Omental fat pad (tissue), 3 donors: ENCODE measurements at regions not wholly inside any gene's neighbourhood (a gene's known extent, or its start where the extent isn't known, plus 50 kb on each side); places are given as distances from the start of the nearest gene placed in this dataset.

Source experiments
- ATAC-seq: fragments of 150-250 bp; one replicate; pipeline ENCODE4 v1.9.1; 2016; ENCODE audit warnings: mild to moderate bottlenecking, moderate library complexity; ENCODE audit not compliant: low FRiP score
- DNase-seq: peaks from one replicate; pipeline ENCODE4 v3.0.0-alpha.2; 2019; ENCODE audit warnings: low spot score
- TF ChIP-seq, protein P1 (sequence below), 3 donors: fragments of 450-650 bp; IDR thresholded peaks; one replicate each; pipeline ENCODE4 v1.5.1; 2016 to 2017; ENCODE audit warnings: antibody characterized with exemption in 3 of 3, mild to moderate bottlenecking in 3 of 3, moderate library complexity in 2 of 3

DNA sequence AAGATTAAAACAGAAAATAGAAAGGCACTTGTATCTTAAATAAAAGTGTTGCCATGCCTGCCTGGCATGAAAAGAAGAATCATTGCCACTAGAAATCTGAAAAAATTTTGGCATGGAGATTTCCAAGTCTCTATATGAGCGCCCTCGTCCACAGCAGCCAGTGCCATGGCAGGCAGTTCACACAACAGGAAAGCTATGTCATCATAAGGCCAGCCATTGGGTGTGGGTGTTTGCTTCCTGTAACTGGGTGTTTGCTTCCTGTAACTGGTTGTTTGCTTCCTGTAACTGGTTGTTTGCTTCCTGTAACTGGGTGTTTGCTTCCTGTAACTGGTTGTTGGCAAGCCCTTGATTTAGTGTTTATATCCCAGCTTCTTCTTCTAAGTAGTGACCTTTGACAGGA, 446.7 kb downstream of the IRX1 start:
- no peak for ATAC-seq
- TF ChIP-seq, protein P1, sequence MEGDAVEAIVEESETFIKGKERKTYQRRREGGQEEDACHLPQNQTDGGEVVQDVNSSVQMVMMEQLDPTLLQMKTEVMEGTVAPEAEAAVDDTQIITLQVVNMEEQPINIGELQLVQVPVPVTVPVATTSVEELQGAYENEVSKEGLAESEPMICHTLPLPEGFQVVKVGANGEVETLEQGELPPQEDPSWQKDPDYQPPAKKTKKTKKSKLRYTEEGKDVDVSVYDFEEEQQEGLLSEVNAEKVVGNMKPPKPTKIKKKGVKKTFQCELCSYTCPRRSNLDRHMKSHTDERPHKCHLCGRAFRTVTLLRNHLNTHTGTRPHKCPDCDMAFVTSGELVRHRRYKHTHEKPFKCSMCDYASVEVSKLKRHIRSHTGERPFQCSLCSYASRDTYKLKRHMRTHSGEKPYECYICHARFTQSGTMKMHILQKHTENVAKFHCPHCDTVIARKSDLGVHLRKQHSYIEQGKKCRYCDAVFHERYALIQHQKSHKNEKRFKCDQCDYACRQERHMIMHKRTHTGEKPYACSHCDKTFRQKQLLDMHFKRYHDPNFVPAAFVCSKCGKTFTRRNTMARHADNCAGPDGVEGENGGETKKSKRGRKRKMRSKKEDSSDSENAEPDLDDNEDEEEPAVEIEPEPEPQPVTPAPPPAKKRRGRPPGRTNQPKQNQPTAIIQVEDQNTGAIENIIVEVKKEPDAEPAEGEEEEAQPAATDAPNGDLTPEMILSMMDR (IDR thresholded peaks at IDR 0.05) = no peak
- no peak for DNase-seq

DNA sequence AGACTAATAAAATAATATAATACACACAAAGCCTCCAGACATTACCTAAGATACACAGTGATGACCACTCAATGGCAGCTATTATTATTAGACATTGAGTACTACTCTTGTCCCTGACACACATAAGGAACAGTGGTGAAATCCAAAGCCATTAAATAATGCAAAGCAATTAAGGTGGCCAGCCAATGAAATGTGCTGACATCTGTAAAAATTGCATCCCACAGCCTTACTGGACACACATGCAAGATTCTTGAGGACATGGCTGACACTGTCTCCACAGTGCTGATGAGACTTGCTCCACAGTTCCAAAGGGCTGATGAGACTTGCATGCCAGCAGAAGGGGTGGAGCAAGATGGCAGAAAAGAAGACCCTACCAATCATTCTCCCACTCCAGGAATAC, 447.5 kb downstream of the IRX1 start:
- ATAC-seq = no peak
- no peak for DNase-seq

DNA sequence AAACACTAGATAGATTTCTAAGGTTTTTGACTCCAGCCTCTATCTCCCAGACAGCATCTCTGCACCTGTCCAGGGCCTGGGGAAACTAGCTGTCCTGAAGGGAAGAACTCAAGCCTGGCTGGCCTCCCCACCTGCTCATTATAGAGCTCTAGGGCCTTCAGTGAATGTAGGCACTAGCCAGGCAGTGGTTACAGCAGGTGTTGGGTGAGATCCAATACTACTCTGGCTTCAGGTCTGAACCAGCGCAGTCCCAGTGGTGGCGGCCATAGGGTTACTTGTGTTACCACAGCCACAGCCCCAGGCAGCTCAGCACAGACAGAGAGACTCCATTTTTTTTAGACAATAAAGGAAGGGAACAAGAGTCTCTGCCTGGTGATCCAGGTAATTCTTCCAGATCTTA, 449.2 kb downstream of the IRX1 start:
- no peak for DNase-seq
- ATAC-seq = no peak
- TF ChIP-seq, protein P1 (IDR thresholded peaks at IDR 0.05) = no peak

More for the DNA sequence above, 447.5 kb downstream of the IRX1 start:
- TF ChIP-seq, protein P1 (IDR thresholded peaks at IDR 0.05) = no peak

DNA sequence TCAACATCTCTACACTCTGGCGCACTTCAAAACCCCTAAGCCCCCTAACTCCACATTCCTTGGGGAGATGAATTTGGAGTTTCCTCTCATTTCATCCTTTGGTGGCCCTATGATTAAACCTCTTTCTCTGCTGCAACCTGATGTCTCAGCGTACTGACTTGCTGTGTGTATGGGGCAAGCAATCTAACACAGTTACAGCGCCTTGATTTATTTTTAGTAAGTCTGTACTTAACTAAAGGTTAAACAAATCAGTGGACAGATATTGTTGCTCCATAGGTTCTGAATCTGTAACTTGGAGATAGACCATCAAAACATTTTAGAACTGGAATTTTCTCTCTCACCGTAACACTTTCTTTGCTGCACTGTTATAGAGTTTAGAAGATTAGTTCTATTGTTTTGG, 452.8 kb downstream of the IRX1 start:
- TF ChIP-seq, protein P1 (IDR thresholded peaks at IDR 0.05) = no peak
- no peak for ATAC-seq
- no peak for DNase-seq

DNA sequence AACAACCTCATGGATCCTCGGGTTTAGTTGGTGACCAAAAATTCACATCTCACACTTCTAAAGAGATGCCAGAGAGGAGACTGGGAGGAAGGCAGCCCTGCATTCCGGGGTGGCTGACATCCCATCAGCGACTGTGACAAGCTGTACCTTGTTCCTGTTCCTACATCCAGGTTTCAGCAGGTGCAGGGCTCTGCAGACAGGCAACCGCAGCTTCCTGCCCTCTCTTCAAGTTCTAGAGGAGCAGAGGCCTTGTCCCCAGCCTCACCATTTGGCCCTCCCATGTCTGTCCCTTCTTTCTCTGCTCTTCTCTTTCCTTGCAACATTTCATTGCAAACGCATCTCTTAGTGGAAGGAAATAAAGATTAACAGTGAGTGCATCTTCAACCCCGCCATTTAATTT, 454.6 kb downstream of the IRX1 start:
- no peak for ATAC-seq
- DNase-seq = no peak
- TF ChIP-seq, protein P1 (IDR thresholded peaks at IDR 0.05) = no peak

DNA sequence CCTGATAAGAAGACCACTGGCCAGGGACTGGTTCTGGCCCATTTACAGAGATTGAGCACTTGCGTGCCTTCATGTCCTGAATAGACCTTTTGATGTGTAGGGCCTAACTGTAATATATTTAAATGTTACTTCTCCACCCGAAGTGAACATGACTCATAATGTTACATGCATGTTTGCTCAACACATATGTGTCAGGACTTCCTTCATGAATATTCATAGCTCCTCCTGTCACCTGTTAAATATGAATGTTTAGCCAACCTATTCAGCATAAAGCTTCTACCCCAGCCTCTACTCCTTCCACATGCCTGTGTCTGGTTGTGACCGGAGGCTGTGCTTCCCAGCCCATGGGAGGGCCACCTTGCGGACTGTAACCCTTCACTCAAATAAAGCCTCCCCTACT, 457.5 kb downstream of the IRX1 start:
- DNase-seq = no peak
- no peak for ATAC-seq
- TF ChIP-seq, protein P1 (IDR thresholded peaks at IDR 0.05) = no peak

DNA sequence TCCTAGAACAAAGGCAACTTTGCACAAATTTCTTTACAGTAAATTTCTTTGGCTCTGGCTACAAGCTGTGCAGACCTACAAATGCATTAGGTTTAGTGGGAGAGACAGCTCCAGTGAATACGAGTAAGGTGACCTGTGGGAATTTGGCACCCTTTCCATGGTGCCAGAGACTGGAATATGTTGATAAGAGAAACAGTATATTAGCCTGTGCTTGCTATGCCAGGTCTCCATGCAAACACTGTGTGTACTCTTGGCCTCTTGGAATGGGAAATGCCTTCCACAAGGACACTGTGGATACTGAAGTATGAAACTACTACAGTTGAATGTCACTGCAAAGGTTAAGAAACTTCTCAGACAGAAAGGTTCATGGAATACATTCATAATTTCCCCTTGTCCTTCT, 458.5 kb downstream of the IRX1 start:
- TF ChIP-seq, protein P1 (IDR thresholded peaks at IDR 0.05) = no peak
- no peak for ATAC-seq
- DNase-seq = no peak
